OCI-LY3 (cell line): ENCODE measurements at regions not wholly inside any gene's neighbourhood (a gene's known extent, or its start where the extent isn't known, plus 50 kb on each side); places are given as distances from the start of the nearest gene placed in this dataset.
A peak's percentile ranks its signal among the peaks of the same experiment; 100 is the strongest.
"Not testable (repeated sequence)": the region's sequence is repeated elsewhere in the genome, so short reads cannot be mapped to it uniquely, and the experiment has no call there.

ENCODE experiments used
- H2AFZ ChIP-seq: fragments of 200-600, 300-600 bp; shearing (Covaris generic); 2 replicates; pipeline ENCODE4 v1.6.0; 2014; ENCODE audit warnings: antibody characterized with exemption, low read depth, low read length
- H3K27ac ChIP-seq: fragments of 200-600, 300-600 bp; sonication (generic); 2 replicates; pipeline ENCODE4 v1.5.1; 2014; ENCODE audit warnings: mild to moderate bottlenecking, low read length, moderate library complexity, mixed read lengths
- H3K27me3 ChIP-seq: fragments of 200-600, 300-600 bp; sonication (generic); 2 replicates; pipeline ENCODE4 v1.6.1; 2014; ENCODE audit warnings: low read depth, low read length, mixed read lengths
- H3K36me3 ChIP-seq: fragments of 200-600, 300-600 bp; sonication (generic); replicated peaks from 2 replicates; pipeline ENCODE3; 2014; ENCODE audit warnings: low read depth, low read length, mixed read lengths
- H3K4me1 ChIP-seq: fragments of 300-600, 200-600 bp; sonication (generic); 2 replicates; pipeline ENCODE4 v1.6.1; 2014; ENCODE audit warnings: low read length, mixed read lengths
- H3K4me2 ChIP-seq: fragments of 200-600, 300-600 bp; sonication (generic); 2 replicates; pipeline ENCODE4 v1.6.1; 2014; ENCODE audit warnings: low read length, mixed read lengths
- H3K4me3 ChIP-seq: fragments of 300-600, 200-600 bp; sonication (generic); 2 replicates; pipeline ENCODE4 v1.5.1; 2014; ENCODE audit warnings: antibody characterized with exemption, mild to moderate bottlenecking, low read length, moderate library complexity
- H3K79me2 ChIP-seq: fragments of 300-600, 200-600 bp; shearing (Covaris generic); 2 replicates; pipeline ENCODE4 v1.6.1; 2014; ENCODE audit warnings: mild to moderate bottlenecking, low read length, mixed read lengths
- H3K9ac ChIP-seq: fragments of 300-600, 200-600 bp; shearing (Covaris generic); 2 replicates; pipeline ENCODE4 v1.6.0; 2014; ENCODE audit warnings: mild to moderate bottlenecking, low read length, moderate library complexity
- H3K9me3 ChIP-seq: fragments of 200-600, 300-600 bp; shearing (Covaris generic); 2 replicates; pipeline ENCODE4 v1.6.1; 2014; ENCODE audit warnings: low read length, mixed read lengths; ENCODE audit not compliant: insufficient read depth
- H4K20me1 ChIP-seq: fragments of 200-600, 300-600 bp; sonication (generic); 2 replicates; pipeline ENCODE4 v1.6.1; 2016; ENCODE audit warnings: low read length, mixed read lengths; ENCODE audit not compliant: insufficient read depth
- EZH2phosphoT487 ChIP-seq: fragments of 200-600 bp; shearing (Covaris generic); IDR thresholded peaks from 2 replicates; pipeline ENCODE4 v1.6.1; 2018; ENCODE audit warnings: antibody characterized with exemption, mixed run types, low read depth
- TF ChIP-seq, protein P1 (sequence below): fragments of 200-600, 300-600 bp; sonication (generic); IDR thresholded peaks from 2 replicates; pipeline ENCODE4 v1.5.1; 2014; ENCODE audit warnings: antibody characterized with exemption, low read length, low read depth

GRCh38 chr3:6321999-6322398, 538.9 kb upstream of the GRM7 start:
- H3K9ac ChIP-seq: no peak overlapping the region
- H3K4me3 ChIP-seq: no peak overlapping the region
- H3K36me3 ChIP-seq: no peaks in the 10 kb centered on the region
- no peak overlapping the region for H3K27ac ChIP-seq
- H3K79me2 ChIP-seq: no peaks in the 10 kb centered on the region
- H3K9me3 ChIP-seq: no peaks in the 10 kb centered on the region
- no peaks in the 10 kb centered on the region for H3K27me3 ChIP-seq
- no peaks in the 10 kb centered on the region for H3K4me1 ChIP-seq
- H3K4me2 ChIP-seq: no peak overlapping the region
- H2AFZ ChIP-seq: no peak overlapping the region
- TF ChIP-seq EZH2phosphoT487: no peak
- TF ChIP-seq, protein P1, sequence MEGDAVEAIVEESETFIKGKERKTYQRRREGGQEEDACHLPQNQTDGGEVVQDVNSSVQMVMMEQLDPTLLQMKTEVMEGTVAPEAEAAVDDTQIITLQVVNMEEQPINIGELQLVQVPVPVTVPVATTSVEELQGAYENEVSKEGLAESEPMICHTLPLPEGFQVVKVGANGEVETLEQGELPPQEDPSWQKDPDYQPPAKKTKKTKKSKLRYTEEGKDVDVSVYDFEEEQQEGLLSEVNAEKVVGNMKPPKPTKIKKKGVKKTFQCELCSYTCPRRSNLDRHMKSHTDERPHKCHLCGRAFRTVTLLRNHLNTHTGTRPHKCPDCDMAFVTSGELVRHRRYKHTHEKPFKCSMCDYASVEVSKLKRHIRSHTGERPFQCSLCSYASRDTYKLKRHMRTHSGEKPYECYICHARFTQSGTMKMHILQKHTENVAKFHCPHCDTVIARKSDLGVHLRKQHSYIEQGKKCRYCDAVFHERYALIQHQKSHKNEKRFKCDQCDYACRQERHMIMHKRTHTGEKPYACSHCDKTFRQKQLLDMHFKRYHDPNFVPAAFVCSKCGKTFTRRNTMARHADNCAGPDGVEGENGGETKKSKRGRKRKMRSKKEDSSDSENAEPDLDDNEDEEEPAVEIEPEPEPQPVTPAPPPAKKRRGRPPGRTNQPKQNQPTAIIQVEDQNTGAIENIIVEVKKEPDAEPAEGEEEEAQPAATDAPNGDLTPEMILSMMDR: no peak
- H4K20me1 ChIP-seq: no peaks in the 10 kb centered on the region

GRCh38 chr3:6326771-6327170, 534.1 kb upstream of the GRM7 start:
- Histone ChIP-seq H3K9me3 (no peaks in the 10 kb centered on the region), H3K4me3 (no peak overlapping the region), H3K9ac (no peak overlapping the region), H3K36me3 (no peaks in the 10 kb centered on the region), H3K79me2 (no peaks in the 10 kb centered on the region), H3K4me2 (no peak overlapping the region), H3K27me3 (no peaks in the 10 kb centered on the region), H4K20me1 (no peaks in the 10 kb centered on the region), H3K4me1 (peaks cover 6% of the 10 kb centered on the region; the same call in 1 of the 2 replicates), H2AFZ (no peak overlapping the region), H3K27ac (no peak overlapping the region)
- no peak for TF ChIP-seq EZH2phosphoT487
- TF ChIP-seq, protein P1: no peak

DNA sequence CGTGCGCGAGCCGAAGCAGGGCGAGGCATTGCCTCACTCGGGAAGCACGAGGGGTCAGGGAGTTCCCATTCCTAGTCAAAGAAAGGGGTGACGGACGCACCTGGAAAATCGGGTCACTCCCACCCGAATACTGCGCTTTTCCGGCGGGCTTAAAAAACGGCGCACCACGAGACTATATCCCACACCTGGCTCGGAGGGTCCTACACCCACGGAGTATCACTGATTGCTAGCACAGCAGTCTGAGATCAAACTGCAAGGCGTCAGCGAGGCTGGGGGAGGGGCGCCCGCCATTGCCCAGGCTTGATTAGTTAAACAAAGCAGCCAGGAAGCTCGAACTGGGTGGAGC, 520.0 kb upstream of the GRM7 start:
- H3K9ac ChIP-seq, H3K79me2 ChIP-seq, H3K4me2 ChIP-seq, H3K4me1 ChIP-seq, H3K9me3 ChIP-seq, H3K27ac ChIP-seq, H3K36me3 ChIP-seq, H3K27me3 ChIP-seq, H4K20me1 ChIP-seq, H3K4me3 ChIP-seq, H2AFZ ChIP-seq: not testable (repeated sequence)

DNA sequence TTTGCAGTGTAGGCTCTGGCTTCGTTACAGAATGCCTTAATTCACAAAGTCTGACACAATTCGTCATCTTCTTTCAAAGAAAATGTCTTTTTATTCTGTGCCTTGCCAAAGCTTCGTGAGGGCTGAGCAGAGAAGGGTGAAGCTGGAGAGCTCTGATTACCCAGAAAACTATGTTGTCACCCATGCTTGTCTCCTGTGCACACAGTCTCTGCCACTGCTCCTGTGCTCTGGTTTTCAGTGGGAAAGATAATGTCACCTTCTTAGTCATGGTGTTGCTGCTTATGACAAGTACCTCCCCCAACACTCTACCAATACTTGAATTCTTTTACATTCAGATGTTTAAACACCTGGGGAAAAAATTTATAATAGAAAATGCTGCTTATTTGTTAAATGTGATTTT, 509.2 kb upstream of the GRM7 start:
- no peak for TF ChIP-seq EZH2phosphoT487
- TF ChIP-seq, protein P1: no peak
- no peaks in the 10 kb centered on the region for H3K9me3 ChIP-seq
- no peaks in the 10 kb centered on the region for H3K27me3 ChIP-seq
- H3K79me2 ChIP-seq: no peaks in the 10 kb centered on the region
- no peak overlapping the region for H3K9ac ChIP-seq
- peak overlapping the region; percentile 14; the same call in 1 of the 2 replicates for H2AFZ ChIP-seq
- H3K4me1 ChIP-seq: peaks cover 15% of the 10 kb centered on the region
- no peak overlapping the region for H3K4me3 ChIP-seq
- 0 out of 2 replicates have a peak overlapping the region, but pooled peaks have one; percentile 1 for H3K4me2 ChIP-seq
- no peak overlapping the region for H3K27ac ChIP-seq
- H3K36me3 ChIP-seq: no peaks in the 10 kb centered on the region
- H4K20me1 ChIP-seq: no peaks in the 10 kb centered on the region

DNA sequence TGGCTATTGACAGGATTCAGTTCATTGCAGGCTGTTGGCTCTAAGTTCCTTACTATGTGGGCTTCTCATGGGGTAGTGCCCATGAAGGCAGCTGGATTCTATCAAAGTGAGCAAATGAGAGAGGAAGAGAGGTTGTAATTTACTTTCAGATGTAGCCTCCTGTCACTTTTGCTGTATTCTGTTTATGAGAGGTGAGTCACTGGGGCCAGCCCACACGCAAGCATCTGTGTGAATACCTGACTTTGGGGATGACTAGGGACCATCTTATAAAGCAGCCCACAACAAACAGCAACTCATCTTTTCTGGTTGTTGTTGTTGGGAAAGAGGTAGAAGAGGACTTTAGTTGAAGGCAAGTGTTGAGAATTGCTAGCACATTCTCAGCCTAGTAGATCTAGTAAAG, 506.3 kb upstream of the GRM7 start:
- Histone ChIP-seq H3K4me2 (no peak overlapping the region), H3K27ac (no peak overlapping the region), H3K4me3 (no peak overlapping the region), H3K27me3 (no peaks in the 10 kb centered on the region), H3K79me2 (no peaks in the 10 kb centered on the region), H3K4me1 (peaks cover 15% of the 10 kb centered on the region), H3K9ac (no peak overlapping the region), H4K20me1 (no peaks in the 10 kb centered on the region), H3K9me3 (no peaks in the 10 kb centered on the region), H3K36me3 (no peaks in the 10 kb centered on the region), H2AFZ (no peak overlapping the region)
- no peak for TF ChIP-seq EZH2phosphoT487
